Smooth muscle cell (in vitro differentiated cells): ENCODE measurements at regions not wholly inside any gene's neighbourhood (a gene's known extent, or its start where the extent isn't known, plus 50 kb on each side); places are given as distances from the start of the nearest gene placed in this dataset.

Experiments used
- DNase-seq: peaks from one replicate; lab custom pipeline; 2025; ENCODE audit not compliant: unreplicated experiment; lab: John Stamatoyannopoulos, UW
- H2AFZ ChIP-seq: fragments of 200-600 bp; sonication (generic); 2 replicates; pipeline ENCODE4 v1.6.0; 2016; ENCODE audit warnings: antibody characterized with exemption, low read depth, mild to moderate bottlenecking
- H3F3A ChIP-seq: fragments of 200-600 bp; sonication (generic); 2 replicates; pipeline ENCODE4 v1.6.0; 2017; ENCODE audit warnings: antibody characterized with exemption, low read depth
- H3K27ac ChIP-seq: fragments of 200-600 bp; sonication (generic); 2 replicates; pipeline ENCODE4 v1.5.1; 2016; ENCODE audit warnings: low read depth, mild to moderate bottlenecking
- H3K27me3 ChIP-seq: fragments of 200-600 bp; sonication (generic); 2 replicates; pipeline ENCODE4 v1.6.1; 2016; ENCODE audit warnings: low read depth, mild to moderate bottlenecking
- H3K36me3 ChIP-seq: fragments of 200-600 bp; sonication (generic); 2 replicates; pipeline ENCODE4 v1.5.1; 2016; ENCODE audit warnings: low read depth
- H3K4me1 ChIP-seq: fragments of 200-600 bp; sonication (generic); 2 replicates; pipeline ENCODE4 v1.5.1; 2016; ENCODE audit warnings: low read depth
- H3K4me2 ChIP-seq: fragments of 200-600 bp; sonication (generic); 2 replicates; pipeline ENCODE4 v1.6.0; 2016; ENCODE audit warnings: mild to moderate bottlenecking
- H3K4me3 ChIP-seq: fragments of 200-600 bp; sonication (generic); 2 replicates; pipeline ENCODE4 v1.5.1; 2016; ENCODE audit warnings: mild to moderate bottlenecking
- H3K79me2 ChIP-seq: fragments of 200-600 bp; sonication (generic); 2 replicates; pipeline ENCODE4 v1.6.0; 2016; ENCODE audit warnings: low read depth, mild to moderate bottlenecking
- H3K9ac ChIP-seq: fragments of 200-600 bp; sonication (generic); 2 replicates; pipeline ENCODE4 v1.6.0; 2016; ENCODE audit warnings: low read depth
- H3K9me3 ChIP-seq: fragments of 200-600 bp; sonication (generic); replicated peaks from 2 replicates; pipeline ENCODE4 v1.5.1; 2016; ENCODE audit warnings: low read depth
- H4K20me1 ChIP-seq: fragments of 200-600 bp; sonication (generic); 2 replicates; pipeline ENCODE4 v1.6.0; 2016; ENCODE audit warnings: low read depth
- WGBS: methylation state at CpG from one replicate; pipeline ENCODE4 v1.1.7; 2016; ENCODE audit warnings: low lambda C conversion rate; 5-methylcytosine and 5-hydroxymethylcytosine counted together
- TF ChIP-seq, protein P1 (sequence below): fragments of 200-600 bp; sonication (generic); IDR thresholded peaks from 2 replicates; pipeline ENCODE4 v1.5.1; 2017; ENCODE audit warnings: borderline replicate concordance, mild to moderate bottlenecking, antibody characterized with exemption; ENCODE audit not compliant: insufficient read depth, poor library complexity, severe bottlenecking

DNA sequence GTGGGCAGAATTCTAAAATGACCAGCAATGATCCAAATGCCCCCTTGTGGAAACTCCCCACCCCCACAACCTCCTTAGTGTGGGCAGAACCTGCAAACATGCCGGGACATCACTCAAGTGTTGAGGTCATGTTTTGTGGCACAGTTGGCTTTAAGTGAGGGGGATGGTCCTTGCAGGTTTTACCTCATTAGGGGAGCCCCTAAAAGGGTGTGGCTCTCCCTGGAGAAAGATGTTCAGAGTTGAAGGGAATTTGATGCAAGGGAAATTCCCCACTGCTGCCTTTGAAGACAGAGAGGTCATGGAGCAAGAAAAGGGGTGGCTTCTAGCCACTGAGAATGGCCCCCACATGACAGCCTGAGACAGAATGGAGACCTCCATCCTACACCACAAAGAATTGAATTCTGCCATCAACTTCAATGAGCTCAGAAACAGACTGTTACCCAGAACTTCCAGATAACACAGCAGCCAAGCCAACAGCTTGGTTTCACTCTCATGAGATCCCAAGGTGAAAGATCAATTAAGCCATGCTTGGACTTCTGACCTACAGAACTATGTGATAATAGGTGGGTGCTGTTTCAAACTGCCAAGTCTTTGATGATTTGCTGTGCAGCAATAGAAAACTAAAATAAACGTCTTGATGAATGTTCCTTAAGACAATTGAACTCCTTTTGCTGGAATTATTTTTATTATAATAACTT, 103.4 kb downstream of the MED10 start:
- Histone ChIP-seq H3K4me1 (no peaks in the 10 kb centered on the region), H3K4me2 (no peak overlapping the region), H3K9ac (no peak overlapping the region), H3K79me2 (no peaks in the 10 kb centered on the region), H3K9me3 (no peaks in the 10 kb centered on the region), H3K27ac (no peak overlapping the region), H2AFZ (no peak overlapping the region), H3K36me3 (no peaks in the 10 kb centered on the region), H3F3A (no peaks in the 10 kb centered on the region), H3K27me3 (no peaks in the 10 kb centered on the region), H3K4me3 (no peak overlapping the region), H4K20me1 (no peaks in the 10 kb centered on the region)
- 80% methylated on average over 2 of the region's 2 CpGs for WGBS
- TF ChIP-seq, protein P1, sequence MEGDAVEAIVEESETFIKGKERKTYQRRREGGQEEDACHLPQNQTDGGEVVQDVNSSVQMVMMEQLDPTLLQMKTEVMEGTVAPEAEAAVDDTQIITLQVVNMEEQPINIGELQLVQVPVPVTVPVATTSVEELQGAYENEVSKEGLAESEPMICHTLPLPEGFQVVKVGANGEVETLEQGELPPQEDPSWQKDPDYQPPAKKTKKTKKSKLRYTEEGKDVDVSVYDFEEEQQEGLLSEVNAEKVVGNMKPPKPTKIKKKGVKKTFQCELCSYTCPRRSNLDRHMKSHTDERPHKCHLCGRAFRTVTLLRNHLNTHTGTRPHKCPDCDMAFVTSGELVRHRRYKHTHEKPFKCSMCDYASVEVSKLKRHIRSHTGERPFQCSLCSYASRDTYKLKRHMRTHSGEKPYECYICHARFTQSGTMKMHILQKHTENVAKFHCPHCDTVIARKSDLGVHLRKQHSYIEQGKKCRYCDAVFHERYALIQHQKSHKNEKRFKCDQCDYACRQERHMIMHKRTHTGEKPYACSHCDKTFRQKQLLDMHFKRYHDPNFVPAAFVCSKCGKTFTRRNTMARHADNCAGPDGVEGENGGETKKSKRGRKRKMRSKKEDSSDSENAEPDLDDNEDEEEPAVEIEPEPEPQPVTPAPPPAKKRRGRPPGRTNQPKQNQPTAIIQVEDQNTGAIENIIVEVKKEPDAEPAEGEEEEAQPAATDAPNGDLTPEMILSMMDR = no peak
- no peak for DNase-seq

DNA sequence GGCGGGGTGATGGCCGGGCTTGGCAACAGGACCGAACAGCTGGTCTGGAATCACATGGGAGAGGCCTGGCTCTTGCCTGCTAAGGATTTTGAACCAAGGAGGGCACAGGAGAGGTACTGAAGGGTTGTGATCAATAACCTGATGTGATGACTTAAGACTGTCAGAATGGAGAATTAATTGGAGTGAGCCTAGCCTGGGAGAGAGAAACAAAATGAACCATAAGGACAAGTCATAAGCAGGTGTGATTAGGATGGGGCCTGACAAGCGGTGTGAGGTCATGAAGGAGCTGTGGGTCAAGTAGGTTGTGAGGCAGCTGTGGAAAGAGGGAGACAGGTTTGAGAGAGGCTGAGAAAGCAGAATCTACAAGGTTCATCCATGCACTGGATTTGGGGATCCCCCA, 104.6 kb downstream of the MED10 start:
- Histone ChIP-seq H3K9ac (no peak overlapping the region), H3K27me3 (no peaks in the 10 kb centered on the region), H3K4me2 (no peak overlapping the region), H4K20me1 (no peaks in the 10 kb centered on the region), H3K36me3 (no peaks in the 10 kb centered on the region), H3K9me3 (no peaks in the 10 kb centered on the region), H2AFZ (no peak overlapping the region), H3K27ac (no peak overlapping the region), H3K4me1 (no peaks in the 10 kb centered on the region), H3K4me3 (no peak overlapping the region), H3K79me2 (no peaks in the 10 kb centered on the region), H3F3A (no peaks in the 10 kb centered on the region)
- WGBS = 94% methylated on average over 4 of the region's 4 CpGs
- TF ChIP-seq, protein P1 = no peak
- no peak for DNase-seq

DNA sequence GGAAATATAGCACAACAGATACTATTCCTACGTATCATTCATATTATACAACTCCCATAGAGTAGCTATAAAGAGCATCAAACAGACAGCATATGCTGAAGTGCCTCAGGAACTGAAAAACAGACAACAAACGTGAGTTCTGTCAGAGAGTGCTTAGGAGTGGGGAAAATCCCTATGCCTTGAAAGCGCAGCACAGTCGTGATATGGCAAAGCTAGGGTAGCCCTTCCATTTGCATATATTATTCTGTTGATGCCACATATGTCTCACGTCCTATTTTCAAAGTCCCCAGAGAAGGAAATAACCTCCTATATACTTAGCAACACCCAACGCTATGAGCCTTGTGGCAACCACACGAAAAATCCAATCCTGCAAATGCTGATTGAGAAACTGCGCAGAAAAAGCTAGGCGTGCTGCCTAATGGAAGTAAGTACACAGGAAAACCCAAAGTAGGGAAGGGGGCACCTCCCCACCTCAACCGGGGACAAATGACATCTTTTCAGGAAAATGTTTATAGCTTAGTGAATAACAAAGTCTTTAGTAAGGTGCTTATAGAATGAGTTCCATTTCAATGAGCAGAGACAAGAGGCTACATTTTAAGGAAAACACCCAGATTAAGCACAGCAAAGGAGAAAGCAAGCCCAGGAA, 105.1 kb downstream of the MED10 start:
- DNase-seq = no peak
- Histone ChIP-seq H3K4me2 (no peak overlapping the region), H3K4me3 (no peak overlapping the region), H3K27me3 (no peaks in the 10 kb centered on the region), H4K20me1 (no peaks in the 10 kb centered on the region), H3K27ac (no peak overlapping the region), H3K79me2 (no peaks in the 10 kb centered on the region), H3F3A (no peaks in the 10 kb centered on the region), H3K9me3 (no peaks in the 10 kb centered on the region), H3K9ac (no peak overlapping the region), H3K4me1 (no peaks in the 10 kb centered on the region), H2AFZ (no peak overlapping the region), H3K36me3 (no peaks in the 10 kb centered on the region)
- WGBS = 79% methylated on average over 10 of the region's 10 CpGs
- TF ChIP-seq, protein P1 = no peak

DNA sequence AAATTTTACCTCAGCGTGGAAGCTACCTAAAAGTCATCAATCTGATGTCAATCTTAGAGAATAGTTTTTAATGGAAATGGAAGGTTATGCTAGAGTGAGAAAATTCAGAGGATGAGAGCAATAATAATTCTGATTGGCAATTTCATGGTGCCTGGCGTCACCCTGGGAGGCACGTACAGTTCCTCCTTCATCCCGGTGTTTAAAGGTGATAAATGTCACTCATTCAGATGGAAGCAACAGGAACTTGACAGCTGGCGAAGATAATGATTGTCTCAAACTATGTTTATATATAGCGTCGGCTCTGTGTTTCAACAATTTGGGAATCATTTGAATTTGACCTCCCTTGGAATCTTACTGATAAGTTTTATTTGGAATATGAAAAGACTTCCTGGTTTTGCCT, 108.4 kb downstream of the MED10 start:
- TF ChIP-seq, protein P1 = no peak
- DNase-seq = no peak
- Histone ChIP-seq H3F3A (no peaks in the 10 kb centered on the region), H3K79me2 (no peaks in the 10 kb centered on the region), H3K9me3 (no peaks in the 10 kb centered on the region), H3K27ac (no peak overlapping the region), H4K20me1 (no peaks in the 10 kb centered on the region), H3K4me3 (no peak overlapping the region), H3K27me3 (no peaks in the 10 kb centered on the region), H3K36me3 (no peaks in the 10 kb centered on the region), H2AFZ (no peak overlapping the region), H3K9ac (no peak overlapping the region), H3K4me2 (no peak overlapping the region), H3K4me1 (no peaks in the 10 kb centered on the region)
- WGBS = 89% methylated on average over 7 of the region's 7 CpGs
